ENCODE measurements at regions not wholly inside any gene's neighbourhood (a gene's known extent, or its start where the extent isn't known, plus 50 kb on each side); places are given as distances from the start of the nearest gene placed in this dataset.

DNA sequence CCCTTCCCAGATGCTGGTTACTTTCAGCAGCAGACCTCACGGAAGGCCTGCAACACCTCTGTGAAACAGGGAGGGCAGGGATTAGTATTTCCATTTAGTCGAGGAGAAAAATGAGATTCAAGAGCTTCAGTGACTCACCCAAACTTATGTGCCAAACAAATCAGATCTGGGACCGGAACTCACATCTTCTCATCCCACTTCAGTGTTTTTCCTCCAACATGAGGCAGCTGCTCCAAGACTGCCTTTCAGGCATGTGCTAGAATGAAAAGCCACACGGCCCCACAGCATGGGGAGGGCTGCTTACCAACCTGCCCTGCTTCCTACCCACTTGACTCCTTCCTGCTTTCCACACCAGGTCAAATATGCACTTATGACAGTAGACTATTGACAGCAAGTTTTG is 129.4 kb upstream of the SLC24A5 start:
- DNase-seq = no peak

GRCh38 chr15:47993051-47993450 is 127.7 kb upstream of the SLC24A5 start:
- no peak for DNase-seq

- no peak for DNase-seq
These were observed 123.4 kb upstream of the SLC24A5 start for GRCh38 chr15:47997195-47998080.

DNA sequence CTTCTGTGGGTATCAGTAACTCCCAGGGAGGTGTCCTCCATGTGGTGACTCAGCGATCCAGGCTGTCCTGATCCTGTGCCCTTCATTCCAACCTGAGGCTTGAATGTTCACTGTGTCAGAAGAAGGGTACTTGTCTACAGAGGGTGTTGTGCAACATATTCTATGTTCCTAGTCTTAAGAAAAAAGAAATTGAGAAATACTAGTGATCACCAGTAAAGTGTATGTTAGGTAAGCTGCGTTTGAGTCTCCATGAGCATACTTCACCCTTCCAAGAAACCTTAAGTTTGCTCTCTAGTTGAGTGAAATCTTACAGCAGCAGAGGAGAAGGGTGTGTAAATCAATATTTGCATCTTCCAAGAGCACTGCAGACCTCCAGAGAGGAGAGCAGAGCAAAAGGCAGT is 122.2 kb upstream of the SLC24A5 start:
- no peak for DNase-seq

- no peak for DNase-seq
These were observed 119.3 kb upstream of the SLC24A5 start for GRCh38 chr15:48001393-48002039.

DNA sequence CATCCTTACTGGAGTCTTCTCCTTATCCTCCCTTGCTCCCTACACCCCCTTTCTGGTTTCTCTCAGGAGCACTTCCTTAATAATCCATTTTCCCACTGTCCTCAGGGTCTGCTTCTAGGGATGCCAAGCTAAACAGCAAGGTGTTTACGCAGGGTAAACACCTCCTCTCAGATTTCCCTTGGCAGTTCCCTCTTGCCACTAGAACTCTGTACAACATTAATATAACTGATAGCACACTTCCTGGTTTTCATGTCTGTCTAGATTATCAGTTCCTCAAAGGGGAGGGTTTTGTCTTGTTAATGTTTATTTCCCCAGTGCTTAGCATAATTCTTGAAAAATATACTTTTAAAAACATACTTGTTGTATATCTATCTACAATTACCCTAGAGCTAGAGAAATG is 118.0 kb upstream of the SLC24A5 start:
- DNase-seq = no peak

DNA sequence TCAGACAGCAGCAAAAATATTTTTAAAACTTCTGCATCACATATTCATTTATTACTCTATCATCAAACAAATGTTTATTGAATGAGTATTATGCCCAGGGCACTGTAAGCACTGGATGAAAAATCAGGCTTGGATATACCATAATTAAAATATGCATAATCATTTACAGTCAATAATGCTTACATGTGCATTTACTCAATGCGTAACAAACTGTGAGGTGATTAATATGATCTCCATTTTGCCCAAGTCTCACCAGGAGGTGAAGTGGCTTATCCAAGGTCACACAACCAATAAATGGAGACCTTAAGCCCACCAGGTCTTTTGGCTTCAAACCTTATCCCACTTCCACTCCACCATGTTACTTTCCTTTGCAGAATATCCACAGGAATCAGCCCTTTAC is 117.3 kb upstream of the SLC24A5 start:
- DNase-seq = no peak

GRCh38 chr15:48005077-48005476 is 115.7 kb upstream of the SLC24A5 start:
- no peak for DNase-seq

GRCh38 chr15:48006031-48006511 is 114.7 kb upstream of the SLC24A5 start:
- DNase-seq = no peak

DNA sequence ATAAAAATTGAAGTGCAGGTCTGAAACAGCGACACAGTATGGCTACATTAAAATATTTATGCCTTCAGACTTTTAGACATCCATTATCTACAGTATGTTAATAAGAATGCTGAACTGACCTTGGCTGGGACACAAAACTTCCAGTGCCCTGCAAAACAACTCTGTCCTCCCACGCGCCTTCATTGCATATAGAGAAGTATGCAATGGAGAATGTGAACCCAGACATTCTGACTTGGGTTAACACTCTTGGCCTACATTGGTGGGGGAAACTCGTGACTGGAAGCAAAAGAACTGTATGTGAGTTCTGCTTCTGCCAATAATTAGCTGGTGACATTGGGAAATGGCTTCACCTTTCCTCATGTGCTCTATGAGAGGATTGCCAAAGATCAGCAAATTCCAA is 110.5 kb upstream of the SLC24A5 start:
- DNase-seq = no peak

GRCh38 chr15:48012191-48012590 is 108.6 kb upstream of the SLC24A5 start:
- no peak for DNase-seq

DNA sequence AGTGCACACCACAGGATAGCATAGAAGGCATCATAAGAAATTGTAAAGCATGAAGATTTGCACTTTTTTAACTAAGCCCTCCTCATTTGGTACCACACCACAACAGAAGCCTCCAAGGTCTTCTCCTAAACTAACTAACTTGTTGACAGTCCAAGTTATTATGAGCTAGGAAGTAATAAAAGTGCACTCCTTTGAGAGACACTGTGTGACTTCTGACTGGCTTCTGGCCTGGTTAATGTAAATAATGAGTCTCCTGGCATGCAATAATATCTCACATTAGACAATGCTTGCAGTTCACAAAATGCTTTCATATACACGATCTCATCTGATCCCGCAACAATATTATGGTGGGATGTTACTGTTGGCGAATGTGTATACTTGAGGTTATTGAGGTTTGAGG is 103.9 kb upstream of the SLC24A5 start:
- no peak for DNase-seq

DNA sequence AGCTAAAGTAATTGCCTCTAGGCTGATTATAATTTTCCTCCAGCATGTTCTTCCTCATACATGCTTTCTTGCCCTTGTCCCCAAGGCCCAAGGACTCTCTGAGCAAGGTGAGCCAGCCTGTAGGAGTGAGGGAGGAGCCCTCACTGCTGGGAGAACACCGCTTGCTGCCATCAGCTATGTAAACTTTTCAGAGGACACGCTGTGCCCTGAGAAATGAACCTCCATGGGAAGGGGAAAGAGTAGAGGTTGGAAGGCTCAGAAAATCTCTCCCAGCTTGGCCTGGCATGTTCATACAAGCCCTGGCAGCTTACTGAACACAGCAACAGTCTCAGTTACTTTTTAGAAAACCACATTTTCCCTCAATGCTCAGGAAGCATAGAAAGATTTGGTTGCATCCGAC is 103.0 kb upstream of the SLC24A5 start:
- DNase-seq = no peak

DNA sequence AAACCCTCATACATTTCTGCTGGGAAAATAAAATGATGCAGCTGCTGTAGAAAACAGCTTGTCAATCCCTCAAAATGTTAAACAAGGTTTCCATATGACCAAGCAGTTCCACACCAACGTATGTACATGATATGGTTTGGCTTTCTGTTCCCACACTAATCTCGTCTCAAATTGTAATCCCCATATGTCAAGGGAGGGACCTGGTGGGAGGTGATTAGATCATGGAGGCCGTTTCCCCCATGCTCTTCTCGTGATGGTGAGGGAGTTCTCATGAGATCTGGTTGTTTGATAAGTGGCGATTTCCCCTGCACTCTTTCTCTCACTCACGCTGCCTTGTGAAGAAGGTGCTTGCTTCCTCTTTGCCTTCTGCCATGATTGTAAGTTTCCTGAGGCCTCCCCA is 100.6 kb upstream of the SLC24A5 start:
- no peak for DNase-seq

GRCh38 chr15:48021336-48022086 is 99.3 kb upstream of the SLC24A5 start:
- DNase-seq = no peak

DNA sequence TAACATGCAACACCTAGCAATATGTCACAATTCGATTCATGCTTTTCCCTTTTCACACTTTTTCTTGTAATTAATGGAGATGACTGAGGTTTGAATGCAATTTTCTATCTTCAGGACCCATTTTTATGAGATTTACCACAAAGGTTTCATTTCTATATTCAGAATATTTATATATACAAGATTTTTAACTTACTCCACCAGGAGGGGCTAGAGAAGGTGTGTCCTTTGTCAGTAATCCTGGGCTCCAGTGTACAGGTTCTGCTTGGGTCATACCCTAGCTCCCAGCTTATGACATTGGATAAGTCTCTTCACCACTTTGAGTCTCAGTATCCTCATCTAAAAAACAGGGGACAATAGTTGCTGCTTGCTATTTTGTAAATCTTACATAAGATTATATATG is 95.7 kb upstream of the SLC24A5 start:
- DNase-seq = no peak

- no peak for DNase-seq
These were observed 92.1 kb upstream of the SLC24A5 start for GRCh38 chr15:48028712-48029111.

GRCh38 chr15:48029642-48030041 is 91.1 kb upstream of the SLC24A5 start:
- DNase-seq = peak in 25 of 51 donors; percentile 3 to 73 (median 28)

DNA sequence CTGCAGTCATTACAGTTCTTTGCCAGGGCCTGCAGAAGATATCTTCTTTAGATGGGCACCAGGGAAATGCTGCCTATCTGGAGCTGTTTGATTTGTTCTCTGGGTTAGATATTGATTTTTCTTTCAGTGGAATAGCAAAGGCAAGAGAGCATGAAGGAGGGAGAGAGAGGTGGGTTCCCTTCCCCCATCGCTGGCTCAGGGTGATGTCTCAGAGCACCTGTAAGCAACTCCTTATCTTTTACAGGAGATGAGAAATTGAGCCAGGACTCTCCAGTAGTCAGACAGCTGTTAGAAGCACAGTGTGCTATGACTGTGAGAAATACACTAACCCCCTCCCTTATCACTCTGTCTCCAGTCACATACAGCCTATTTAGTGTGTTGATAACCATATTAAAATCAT is 89.3 kb upstream of the SLC24A5 start:
- DNase-seq = no peak

GRCh38 chr15:48031973-48032372 is 88.8 kb upstream of the SLC24A5 start:
- DNase-seq = no peak

DNA sequence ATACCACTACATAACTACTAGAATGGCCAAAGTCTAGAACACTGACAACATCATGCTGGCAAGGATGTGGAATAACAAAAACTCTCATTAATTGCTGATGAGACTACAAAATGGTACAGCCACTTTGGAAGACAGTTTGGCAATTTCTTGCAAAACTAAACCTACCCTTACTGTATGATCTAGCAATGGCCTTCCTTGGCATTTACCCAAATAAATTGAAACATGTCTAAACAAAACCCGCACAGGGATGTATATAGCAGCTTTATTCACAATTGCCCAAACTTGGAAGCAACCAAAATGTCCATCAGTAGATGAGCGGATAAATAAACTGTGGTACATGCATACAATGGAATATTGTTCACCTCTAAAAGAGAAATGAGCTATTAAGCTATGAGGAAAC is 87.9 kb upstream of the SLC24A5 start:
- DNase-seq = no peak

- DNase-seq = no peak
These were observed 82.6 kb upstream of the SLC24A5 start for GRCh38 chr15:48038221-48038620.

All from hypothalamus (tissue), 51 donors.